AG10803 (cell line): ENCODE measurements at regions not wholly inside any gene's neighbourhood (a gene's known extent, or its start where the extent isn't known, plus 50 kb on each side); places are given as distances from the start of the nearest gene placed in this dataset.

Experiments
- DNase-seq: peaks from one replicate; pipeline ENCODE4 v3.0.0; 2010; ENCODE audit warnings: low read depth
- H3K4me3 ChIP-seq: 2 replicates; pipeline ENCODE4 v1.5.1; 2011; ENCODE audit warnings: mild to moderate bottlenecking, low read length, control low read depth
- TF ChIP-seq, protein P1 (sequence below): conservative IDR thresholded peaks from 2 replicates; pipeline ENCODE4 v1.5.1; 2011; ENCODE audit warnings: mild to moderate bottlenecking, low read length, control low read depth, inconsistent platforms

GRCh38 chr1:238171985-238172384, 281.3 kb upstream of the ZP4 start:
- DNase-seq = no peak
- H3K4me3 ChIP-seq = no peak overlapping the region
- TF ChIP-seq, protein P1, sequence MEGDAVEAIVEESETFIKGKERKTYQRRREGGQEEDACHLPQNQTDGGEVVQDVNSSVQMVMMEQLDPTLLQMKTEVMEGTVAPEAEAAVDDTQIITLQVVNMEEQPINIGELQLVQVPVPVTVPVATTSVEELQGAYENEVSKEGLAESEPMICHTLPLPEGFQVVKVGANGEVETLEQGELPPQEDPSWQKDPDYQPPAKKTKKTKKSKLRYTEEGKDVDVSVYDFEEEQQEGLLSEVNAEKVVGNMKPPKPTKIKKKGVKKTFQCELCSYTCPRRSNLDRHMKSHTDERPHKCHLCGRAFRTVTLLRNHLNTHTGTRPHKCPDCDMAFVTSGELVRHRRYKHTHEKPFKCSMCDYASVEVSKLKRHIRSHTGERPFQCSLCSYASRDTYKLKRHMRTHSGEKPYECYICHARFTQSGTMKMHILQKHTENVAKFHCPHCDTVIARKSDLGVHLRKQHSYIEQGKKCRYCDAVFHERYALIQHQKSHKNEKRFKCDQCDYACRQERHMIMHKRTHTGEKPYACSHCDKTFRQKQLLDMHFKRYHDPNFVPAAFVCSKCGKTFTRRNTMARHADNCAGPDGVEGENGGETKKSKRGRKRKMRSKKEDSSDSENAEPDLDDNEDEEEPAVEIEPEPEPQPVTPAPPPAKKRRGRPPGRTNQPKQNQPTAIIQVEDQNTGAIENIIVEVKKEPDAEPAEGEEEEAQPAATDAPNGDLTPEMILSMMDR = no peak

- H3K4me3 ChIP-seq = no peak overlapping the region
- DNase-seq = no peak
- TF ChIP-seq, protein P1 = no peak
Measured at GRCh38 chr1:238161955-238162354, 271.2 kb upstream of the ZP4 start.

DNA sequence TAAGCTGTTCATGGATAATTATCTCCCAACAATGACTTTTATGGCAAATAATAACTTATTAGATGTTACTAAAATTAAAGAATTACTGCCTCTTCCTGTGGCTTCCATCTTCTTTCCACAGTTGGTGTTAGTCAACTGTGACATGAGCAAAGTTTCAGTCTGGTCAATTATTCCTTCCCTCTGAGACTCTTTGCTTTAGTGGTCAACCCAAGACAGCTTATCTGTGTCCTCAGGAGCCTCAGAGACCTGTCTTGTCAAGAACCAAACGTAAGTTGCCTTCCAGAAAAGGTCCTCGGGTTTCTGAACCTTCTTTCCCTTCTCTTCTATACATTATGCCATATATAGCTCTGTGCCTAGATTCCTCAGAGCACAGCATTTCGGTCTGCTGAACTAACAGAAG, 263.2 kb upstream of the ZP4 start:
- DNase-seq = no peak
- TF ChIP-seq, protein P1 = no peak
- no peak overlapping the region for H3K4me3 ChIP-seq

- TF ChIP-seq, protein P1 = no peak
- DNase-seq = no peak
- H3K4me3 ChIP-seq = no peak overlapping the region
Measured at GRCh38 chr1:238153253-238153652, 262.5 kb upstream of the ZP4 start.

GRCh38 chr1:238152119-238152518, 261.4 kb upstream of the ZP4 start:
- no peak overlapping the region for H3K4me3 ChIP-seq
- TF ChIP-seq, protein P1 = no peak
- DNase-seq = no peak

DNA sequence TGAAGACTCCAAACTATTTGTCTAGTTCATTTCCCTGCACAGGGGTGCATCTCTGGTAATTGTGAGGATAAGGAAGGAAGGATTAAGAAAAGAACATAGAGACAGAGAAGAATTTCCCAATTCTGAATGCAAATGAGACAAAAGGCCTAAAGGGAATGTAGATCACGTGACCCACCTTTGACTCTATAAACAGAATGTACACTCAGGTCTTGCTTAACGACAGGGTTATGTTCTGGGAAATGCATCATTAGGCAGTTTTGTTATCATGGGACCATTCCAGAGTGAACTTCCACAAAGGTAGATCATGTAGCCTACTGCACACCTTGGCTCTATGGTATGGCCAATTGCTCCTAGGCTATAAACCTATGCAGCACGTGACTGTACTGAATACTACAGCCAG, 252.3 kb upstream of the ZP4 start:
- H3K4me3 ChIP-seq = no peak overlapping the region
- DNase-seq = no peak
- TF ChIP-seq, protein P1 = no peak

DNA sequence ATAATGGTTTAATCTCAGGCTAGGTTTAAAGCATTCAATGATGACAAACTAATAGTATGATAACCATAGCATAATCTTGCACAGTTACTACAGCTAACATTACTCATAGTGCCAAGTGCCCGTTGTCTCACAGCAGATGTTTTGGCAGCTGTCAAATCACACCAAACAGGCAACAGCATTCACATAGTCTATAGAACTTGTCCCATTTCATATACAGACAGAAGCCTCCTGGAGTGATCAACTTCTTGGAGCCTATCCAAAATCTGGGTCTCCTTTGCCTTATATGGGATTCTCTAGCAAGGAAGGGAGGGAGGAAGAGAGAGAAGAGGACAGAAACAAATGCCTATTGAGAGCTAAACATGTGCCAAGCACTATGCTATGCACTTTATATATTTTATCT, 250.6 kb upstream of the ZP4 start:
- DNase-seq = no peak
- TF ChIP-seq, protein P1 = no peak
- H3K4me3 ChIP-seq = no peak overlapping the region
